Neural cell (in vitro differentiated cells): ENCODE measurements at regions not wholly inside any gene's neighbourhood (a gene's known extent, or its start where the extent isn't known, plus 50 kb on each side); places are given as distances from the start of the nearest gene placed in this dataset.

Source experiments
- CTCF ChIP-seq: fragments of 450-650 bp; IDR thresholded peaks from 2 replicates; pipeline ENCODE4 v1.5.1; 2014; ENCODE audit warnings: antibody characterized with exemption, mild to moderate bottlenecking, moderate library complexity; ENCODE audit not compliant: poor library complexity, severe bottlenecking
- EZH2 ChIP-seq: fragments of 200-600, 300-800 bp; shearing (Covaris generic), sonication (generic); IDR thresholded peaks from 2 replicates; pipeline ENCODE4 v1.6.1; 2014; ENCODE audit warnings: antibody characterized with exemption, low read length, borderline replicate concordance, mild to moderate bottlenecking; ENCODE audit not compliant: insufficient read depth, poor library complexity, severe bottlenecking
- MXI1 ChIP-seq: fragments of 450-650 bp; conservative IDR thresholded peaks from 2 replicates; pipeline ENCODE4 v1.6.1; 2014; ENCODE audit warnings: antibody characterized with exemption, mild to moderate bottlenecking; ENCODE audit not compliant: poor library complexity, severe bottlenecking

- TF ChIP-seq CTCF (no peak), EZH2 (no peak), MXI1 (no peak)
These were observed 64.4 kb upstream of the TAMM41 start for GRCh38 chr3:11910971-11911531.
